B cell (primary cell): ENCODE measurements at regions not wholly inside any gene's neighbourhood (a gene's known extent, or its start where the extent isn't known, plus 50 kb on each side); places are given as distances from the start of the nearest gene placed in this dataset.

Experiments used
- CTCF ChIP-seq: fragments of 200-600 bp; IDR thresholded peaks from one replicate; pipeline ENCODE4 v1.8.0; 2022; ENCODE audit warnings: antibody characterized with exemption, mild to moderate bottlenecking
- EZH2 ChIP-seq: IDR thresholded peaks from 2 replicates; pipeline ENCODE4 v1.6.1; 2012; ENCODE audit warnings: borderline replicate concordance, low read depth, mild to moderate bottlenecking, moderate library complexity, low read length; ENCODE audit not compliant: insufficient read depth, poor library complexity, severe bottlenecking

GRCh38 chr4:189494407-189494806 is 446.3 kb upstream of the FRG1 start:
- no peak for TF ChIP-seq CTCF
- TF ChIP-seq EZH2: no peak
